PC-9 (cell line): ENCODE measurements at regions not wholly inside any gene's neighbourhood (a gene's known extent, or its start where the extent isn't known, plus 50 kb on each side); places are given as distances from the start of the nearest gene placed in this dataset.

Experiments used
- BruUV-seq: library from RNA; stranded (reverse); fragments of 400-500 nt; replicated peaks from 2 replicates; lab custom pipeline; 2021; lab: Mats Ljungman, UMichigan
- CTCF ChIA-PET: fragments of 300-600 bp; sonication (Branson Sonifier 250); formaldehyde crosslinking; loops from one replicate; lab custom pipeline; 2022; ENCODE audit warnings: antibody characterized with exemption; lab: Charles Lee
- POLR2A ChIA-PET: fragments of 300-600 bp; sonication (Branson Sonifier 250); formaldehyde crosslinking; loops from one replicate; lab custom pipeline; 2022; ENCODE audit warnings: antibody characterized with exemption; ENCODE audit not compliant: unreplicated experiment; lab: Charles Lee
- DNase-seq, 2 experiments: peaks; one replicate each; pipeline versions ENCODE4 v3.0.0 to v3.0.0-alpha.2; 2015 to 2022; ENCODE audit warnings: mixed read lengths in 1 of 2
- H2AFZ ChIP-seq: fragments of 200-600 bp; sonication (generic); 2 replicates; pipeline ENCODE4 v1.8.1; 2017; ENCODE audit warnings: antibody characterized with exemption
- H3F3A ChIP-seq: fragments of 200-600 bp; sonication (generic); 2 replicates; pipeline ENCODE4 v1.8.1; 2017; ENCODE audit warnings: antibody characterized with exemption, mild to moderate bottlenecking, low read depth; ENCODE audit not compliant: insufficient read depth
- H3K27ac ChIP-seq: fragments of 200-600 bp; sonication (generic); 2 replicates; pipeline ENCODE4 v1.6.1; 2016; ENCODE audit warnings: mixed run types
- H3K27me3 ChIP-seq: fragments of 200-600 bp; sonication (generic); 2 replicates; pipeline ENCODE4 v1.6.1; 2016; ENCODE audit warnings: low read depth, mixed run types; ENCODE audit not compliant: insufficient read depth
- H3K36me3 ChIP-seq: fragments of 200-600 bp; sonication (generic); 2 replicates; pipeline ENCODE4 v1.6.1; 2016; ENCODE audit warnings: low read depth, mixed run types
- H3K4me1 ChIP-seq: fragments of 200-600 bp; sonication (generic); replicated peaks from 2 replicates; pipeline ENCODE4 v1.6.1; 2016; ENCODE audit warnings: mixed run types; ENCODE audit not compliant: insufficient read depth
- H3K4me2 ChIP-seq: fragments of 200-600 bp; sonication (generic); 2 replicates; pipeline ENCODE4 v1.6.1; 2017; ENCODE audit warnings: mixed run types
- H3K4me3 ChIP-seq: fragments of 200-600 bp; sonication (generic); 2 replicates; pipeline ENCODE4 v1.6.1; 2016; ENCODE audit warnings: mixed run types
- H3K79me2 ChIP-seq: fragments of 200-600 bp; sonication (generic); 2 replicates; pipeline ENCODE4 v1.6.1; 2017; ENCODE audit warnings: low read depth, mixed run types
- H3K9me2 ChIP-seq: fragments of 200-600 bp; sonication (generic); 2 replicates; pipeline ENCODE4 v1.8.1; 2017; ENCODE audit warnings: mild to moderate bottlenecking; ENCODE audit not compliant: insufficient read depth
- H3K9me3 ChIP-seq: fragments of 200-600 bp; sonication (generic); 2 replicates; pipeline ENCODE4 v1.8.1; 2016; ENCODE audit warnings: low read depth; ENCODE audit not compliant: insufficient read depth
- H4K20me1 ChIP-seq: fragments of 200-600 bp; sonication (generic); 2 replicates; pipeline ENCODE4 v1.8.1; 2017; ENCODE audit not compliant: insufficient read depth
- EZH2 ChIP-seq: fragments of 200-600 bp; sonication (generic); IDR thresholded peaks from 2 replicates; pipeline ENCODE4 v1.8.0; 2017; ENCODE audit warnings: antibody characterized with exemption, low read depth
- intact Hi-C: fragments of 100-400 bp; cut with micrococcal nuclease; formaldehyde crosslinking; loops from one replicate; pipeline ENCODE4 v1.10.0; 2022; ENCODE audit not compliant: unreplicated experiment
- TF ChIP-seq, protein P1 (sequence below): fragments of 200-600 bp; sonication (generic); conservative IDR thresholded peaks from 2 replicates; pipeline ENCODE4 v1.6.1; 2017; ENCODE audit warnings: mixed run types, antibody characterized with exemption, mild to moderate bottlenecking, moderate library complexity

DNA sequence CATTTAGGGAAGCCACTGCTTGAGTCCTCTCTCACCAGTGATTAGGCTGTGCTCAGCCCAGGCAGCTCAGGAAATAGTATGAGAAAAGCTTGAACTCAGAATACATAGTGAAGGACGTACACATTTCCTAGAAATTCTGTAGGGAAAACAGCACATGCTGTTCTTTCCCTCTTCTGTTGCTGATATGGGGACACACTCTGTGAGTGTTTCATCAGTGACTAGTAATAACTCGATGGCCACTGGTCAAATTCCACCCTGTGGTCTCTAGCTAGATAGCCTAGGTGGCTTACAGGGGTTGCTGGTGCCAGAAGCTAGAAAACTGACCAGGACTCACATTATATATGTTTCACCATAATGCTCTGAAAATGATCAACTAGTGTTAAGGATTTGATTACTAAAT lies 259.8 kb upstream of the SOX4 start:
- H3K4me2 ChIP-seq = no peak overlapping the region
- no peak overlapping the region for H3K4me3 ChIP-seq
- no peaks in the 10 kb centered on the region for H3F3A ChIP-seq
- no peaks in the 10 kb centered on the region for H3K27me3 ChIP-seq
- no peaks in the 10 kb centered on the region for H3K9me2 ChIP-seq
- DNase-seq = no peak
- no peak overlapping the region for H3K27ac ChIP-seq
- intact Hi-C loops = no loop called here
- 0 out of 2 replicates have a peak, but pooled peaks cover 4% of the 10 kb centered on the region for H3K4me1 ChIP-seq
- H2AFZ ChIP-seq = no peak overlapping the region
- CTCF ChIA-PET = no interaction called here
- H4K20me1 ChIP-seq = no peaks in the 10 kb centered on the region
- POLR2A ChIA-PET = interaction anchor here (0.9 kb wide), 1 partner anchor 37 kb away, joined by 5 read pairs; no protein-coding TSS in a partner anchor
- H3K36me3 ChIP-seq = no peaks in the 10 kb centered on the region
- H3K9me3 ChIP-seq = no peaks in the 10 kb centered on the region
- H3K79me2 ChIP-seq = no peaks in the 10 kb centered on the region
- no TSS peak for BruUV-seq
- no peak for TF ChIP-seq EZH2
- TF ChIP-seq, protein P1, sequence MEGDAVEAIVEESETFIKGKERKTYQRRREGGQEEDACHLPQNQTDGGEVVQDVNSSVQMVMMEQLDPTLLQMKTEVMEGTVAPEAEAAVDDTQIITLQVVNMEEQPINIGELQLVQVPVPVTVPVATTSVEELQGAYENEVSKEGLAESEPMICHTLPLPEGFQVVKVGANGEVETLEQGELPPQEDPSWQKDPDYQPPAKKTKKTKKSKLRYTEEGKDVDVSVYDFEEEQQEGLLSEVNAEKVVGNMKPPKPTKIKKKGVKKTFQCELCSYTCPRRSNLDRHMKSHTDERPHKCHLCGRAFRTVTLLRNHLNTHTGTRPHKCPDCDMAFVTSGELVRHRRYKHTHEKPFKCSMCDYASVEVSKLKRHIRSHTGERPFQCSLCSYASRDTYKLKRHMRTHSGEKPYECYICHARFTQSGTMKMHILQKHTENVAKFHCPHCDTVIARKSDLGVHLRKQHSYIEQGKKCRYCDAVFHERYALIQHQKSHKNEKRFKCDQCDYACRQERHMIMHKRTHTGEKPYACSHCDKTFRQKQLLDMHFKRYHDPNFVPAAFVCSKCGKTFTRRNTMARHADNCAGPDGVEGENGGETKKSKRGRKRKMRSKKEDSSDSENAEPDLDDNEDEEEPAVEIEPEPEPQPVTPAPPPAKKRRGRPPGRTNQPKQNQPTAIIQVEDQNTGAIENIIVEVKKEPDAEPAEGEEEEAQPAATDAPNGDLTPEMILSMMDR = no peak

DNA sequence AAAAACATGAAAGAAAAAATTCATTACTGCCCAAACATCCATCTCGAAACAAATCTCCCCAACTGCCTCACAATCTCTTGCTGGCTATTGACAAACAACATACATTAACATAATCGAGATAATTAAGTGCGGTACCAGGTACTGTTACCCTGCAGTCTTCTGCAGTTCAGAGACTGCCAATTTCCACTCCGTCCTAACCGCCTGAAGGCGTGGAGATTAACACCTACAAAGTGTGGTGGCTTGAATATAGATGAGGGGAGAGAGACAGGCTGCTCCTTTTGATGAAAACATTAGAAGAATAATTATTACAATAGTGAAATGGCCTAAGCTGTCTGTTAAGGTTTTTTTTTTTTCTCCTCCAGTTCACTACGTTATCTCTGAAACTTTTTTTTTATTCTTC lies 258.9 kb upstream of the SOX4 start:
- H3K9me3 ChIP-seq = no peaks in the 10 kb centered on the region
- H4K20me1 ChIP-seq = no peaks in the 10 kb centered on the region
- no TSS peak for BruUV-seq
- no peak for DNase-seq
- H3K36me3 ChIP-seq = no peaks in the 10 kb centered on the region
- H3K79me2 ChIP-seq = no peaks in the 10 kb centered on the region
- ChIA-PET POLR2A (no interaction called here), CTCF (no interaction called here)
- no peak overlapping the region for H3K4me3 ChIP-seq
- H3K4me1 ChIP-seq = no peaks in the 10 kb centered on the region
- H3K27ac ChIP-seq = no peak overlapping the region
- H3K27me3 ChIP-seq = no peaks in the 10 kb centered on the region
- H3K4me2 ChIP-seq = no peak overlapping the region
- no peak for TF ChIP-seq EZH2
- TF ChIP-seq, protein P1 = no peak
- intact Hi-C loops = no loop called here
- H2AFZ ChIP-seq = no peak overlapping the region
- H3K9me2 ChIP-seq = no peaks in the 10 kb centered on the region
- H3F3A ChIP-seq = no peaks in the 10 kb centered on the region

DNA sequence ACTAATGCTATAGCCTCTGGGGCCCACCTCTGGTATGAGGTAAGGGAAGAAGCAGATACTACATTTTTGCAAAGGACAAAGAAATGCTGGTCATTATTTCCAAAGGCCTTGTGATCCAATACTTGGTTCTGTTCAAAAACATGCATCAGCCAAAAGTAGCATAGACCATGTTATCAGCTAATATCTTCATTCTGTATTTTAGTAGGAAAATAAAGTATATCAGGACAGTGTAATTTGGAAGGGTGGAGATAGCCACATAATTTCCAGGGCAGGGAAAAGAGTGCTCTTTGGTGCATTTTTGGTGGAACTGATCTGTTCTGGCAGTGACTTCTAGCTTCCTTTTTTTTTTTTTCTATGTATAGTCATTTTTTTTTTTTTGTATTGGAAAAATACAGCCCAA lies 258.0 kb upstream of the SOX4 start:
- POLR2A ChIA-PET = no interaction called here

More for the DNA sequence above, 258.0 kb upstream of the SOX4 start:
- BruUV-seq = no TSS peak
- Histone ChIP-seq H3K9me3 (no peaks in the 10 kb centered on the region), H3K4me1 (no peaks in the 10 kb centered on the region), H2AFZ (no peak overlapping the region), H3K27me3 (no peaks in the 10 kb centered on the region), H3K4me2 (no peak overlapping the region), H3F3A (no peaks in the 10 kb centered on the region), H3K9me2 (no peaks in the 10 kb centered on the region), H3K36me3 (no peaks in the 10 kb centered on the region), H3K27ac (no peak overlapping the region), H3K4me3 (no peak overlapping the region), H3K79me2 (no peaks in the 10 kb centered on the region), H4K20me1 (no peaks in the 10 kb centered on the region)
- CTCF ChIA-PET = no interaction called here
- no peak for TF ChIP-seq EZH2
- TF ChIP-seq, protein P1 = no peak
- intact Hi-C loops = no loop called here
- DNase-seq = no peak
